GM18502 (cell line): ENCODE measurements at regions not wholly inside any gene's neighbourhood (a gene's known extent, or its start where the extent isn't known, plus 50 kb on each side); places are given as distances from the start of the nearest gene placed in this dataset.

ENCODE experiments used
- ATAC-seq: cut with Tn5 transposase; IDR thresholded peaks from one replicate; pipeline ENCODE4 v1.9.1; 2021; ENCODE audit warnings: mild to moderate bottlenecking; ENCODE audit not compliant: unreplicated experiment, poor library complexity

- ATAC-seq: no peak
Measured at GRCh38 chr10:78724846-78725245, 343.9 kb upstream of the ZMIZ1 start.

- no peak for ATAC-seq
Measured at GRCh38 chr10:78726171-78726570, 342.6 kb upstream of the ZMIZ1 start.

GRCh38 chr10:78727251-78727650, 341.5 kb upstream of the ZMIZ1 start:
- ATAC-seq: no peak

- no peak for ATAC-seq
Measured at GRCh38 chr10:78727728-78728127, 341.0 kb upstream of the ZMIZ1 start.

GRCh38 chr10:78728176-78728575, 340.6 kb upstream of the ZMIZ1 start:
- ATAC-seq: no peak

- ATAC-seq: no peak
Measured at GRCh38 chr10:78729366-78729765, 339.4 kb upstream of the ZMIZ1 start.

- ATAC-seq: no peak
Measured at GRCh38 chr10:78729800-78730199, 339.0 kb upstream of the ZMIZ1 start.

- ATAC-seq: no peak
Measured at GRCh38 chr10:78730754-78731153, 338.0 kb upstream of the ZMIZ1 start.

GRCh38 chr10:78731675-78732074, 337.1 kb upstream of the ZMIZ1 start:
- ATAC-seq: no peak

- ATAC-seq: no peak
Measured at GRCh38 chr10:78732381-78732780, 336.4 kb upstream of the ZMIZ1 start.

- no peak for ATAC-seq
Measured at GRCh38 chr10:78736926-78737630, 331.7 kb upstream of the ZMIZ1 start.

- ATAC-seq: no peak
Measured at GRCh38 chr10:78737883-78738856, 330.6 kb upstream of the ZMIZ1 start.

- ATAC-seq: no peak
Measured at GRCh38 chr10:78738861-78739260, 329.9 kb upstream of the ZMIZ1 start.

GRCh38 chr10:78739444-78740053, 329.2 kb upstream of the ZMIZ1 start:
- no peak for ATAC-seq

- ATAC-seq: no peak
Measured at GRCh38 chr10:78740976-78741915, 327.5 kb upstream of the ZMIZ1 start.

GRCh38 chr10:78742406-78742729, 326.4 kb upstream of the ZMIZ1 start:
- no peak for ATAC-seq

GRCh38 chr10:78742730-78743615, 325.8 kb upstream of the ZMIZ1 start:
- no peak for ATAC-seq

GRCh38 chr10:78744056-78744455, 324.7 kb upstream of the ZMIZ1 start:
- no peak for ATAC-seq

GRCh38 chr10:78744491-78745090, 324.2 kb upstream of the ZMIZ1 start:
- no peak for ATAC-seq
